ENCODE measurements at regions not wholly inside any gene's neighbourhood (a gene's known extent, or its start where the extent isn't known, plus 50 kb on each side); places are given as distances from the start of the nearest gene placed in this dataset.

DNA sequence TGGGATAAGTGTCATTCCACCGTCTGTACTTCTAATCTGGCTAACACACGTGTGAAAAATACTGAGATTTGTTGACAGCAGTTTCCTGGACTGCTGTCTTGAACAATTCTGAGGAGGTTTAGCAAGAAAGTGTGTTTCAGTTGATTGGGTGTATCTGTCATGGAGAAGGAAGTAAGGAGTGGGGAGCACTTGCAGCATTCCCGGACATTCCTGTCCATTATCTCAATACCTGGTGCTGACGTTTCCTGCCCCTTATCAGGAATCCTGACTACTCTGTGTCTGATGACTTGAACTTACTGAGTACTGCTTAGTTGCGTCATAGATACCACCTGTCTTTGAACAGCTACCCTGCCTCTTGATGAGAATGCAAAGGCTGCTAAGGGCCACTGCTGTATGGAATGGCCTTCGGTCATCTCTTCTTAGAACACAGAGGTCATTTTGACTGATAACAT, 72.0 kb upstream of the VKORC1L1 start (continued):
- TF ChIP-seq, protein P1, sequence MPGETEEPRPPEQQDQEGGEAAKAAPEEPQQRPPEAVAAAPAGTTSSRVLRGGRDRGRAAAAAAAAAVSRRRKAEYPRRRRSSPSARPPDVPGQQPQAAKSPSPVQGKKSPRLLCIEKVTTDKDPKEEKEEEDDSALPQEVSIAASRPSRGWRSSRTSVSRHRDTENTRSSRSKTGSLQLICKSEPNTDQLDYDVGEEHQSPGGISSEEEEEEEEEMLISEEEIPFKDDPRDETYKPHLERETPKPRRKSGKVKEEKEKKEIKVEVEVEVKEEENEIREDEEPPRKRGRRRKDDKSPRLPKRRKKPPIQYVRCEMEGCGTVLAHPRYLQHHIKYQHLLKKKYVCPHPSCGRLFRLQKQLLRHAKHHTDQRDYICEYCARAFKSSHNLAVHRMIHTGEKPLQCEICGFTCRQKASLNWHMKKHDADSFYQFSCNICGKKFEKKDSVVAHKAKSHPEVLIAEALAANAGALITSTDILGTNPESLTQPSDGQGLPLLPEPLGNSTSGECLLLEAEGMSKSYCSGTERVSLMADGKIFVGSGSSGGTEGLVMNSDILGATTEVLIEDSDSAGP (CRISPR knock-in tag; IDR thresholded peaks at IDR 0.05) = no peak
- TF ChIP-seq JUNB (CRISPR knock-in tag; conservative IDR thresholded peaks at IDR 0.05) (no peak), GABPA (tag; conservative IDR thresholded peaks at IDR 0.05; ENCODE audit: low read depth) (no peak), ZNF174 (CRISPR knock-in tag; IDR thresholded peaks at IDR 0.05) (no peak), ATF7 (IDR thresholded peaks at IDR 0.05) (0 out of 2 replicates have a peak, but pooled peaks have one; percentile 15), L3MBTL2 (IDR thresholded peaks at IDR 0.05) (no peak), RCOR1 (IDR thresholded peaks at IDR 0.05; ENCODE audit: borderline replicate concordance in 1 of 2, low read depth in 2 of 2, low read length in 2 of 2) (peak in 1 of 2 experiments; percentile 63; a peak in 1 of 4 replicates), KLF16 (IDR thresholded peaks at IDR 0.05) (no peak), CBFA2T3 (IDR thresholded peaks at IDR 0.05) (peak; percentile 58), GATAD2A (IDR thresholded peaks at IDR 0.05) (no peak)
- TF ChIP-seq, protein P2, sequence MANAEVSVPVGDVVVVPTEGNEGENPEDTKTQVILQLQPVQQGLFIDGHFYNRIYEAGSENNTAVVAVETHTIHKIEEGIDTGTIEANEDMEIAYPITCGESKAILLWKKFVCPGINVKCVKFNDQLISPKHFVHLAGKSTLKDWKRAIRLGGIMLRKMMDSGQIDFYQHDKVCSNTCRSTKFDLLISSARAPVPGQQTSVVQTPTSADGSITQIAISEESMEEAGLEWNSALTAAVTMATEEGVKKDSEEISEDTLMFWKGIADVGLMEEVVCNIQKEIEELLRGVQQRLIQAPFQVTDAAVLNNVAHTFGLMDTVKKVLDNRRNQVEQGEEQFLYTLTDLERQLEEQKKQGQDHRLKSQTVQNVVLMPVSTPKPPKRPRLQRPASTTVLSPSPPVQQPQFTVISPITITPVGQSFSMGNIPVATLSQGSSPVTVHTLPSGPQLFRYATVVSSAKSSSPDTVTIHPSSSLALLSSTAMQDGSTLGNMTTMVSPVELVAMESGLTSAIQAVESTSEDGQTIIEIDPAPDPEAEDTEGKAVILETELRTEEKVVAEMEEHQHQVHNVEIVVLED (CRISPR knock-in tag; IDR thresholded peaks at IDR 0.05) = no peak

Data from K562 (cell line).